ENCODE measurements at regions not wholly inside any gene's neighbourhood (a gene's known extent, or its start where the extent isn't known, plus 50 kb on each side); places are given as distances from the start of the nearest gene placed in this dataset.

- Mint-ChIP-seq H3K27ac (peak overlapping the region; percentile 76; the same call in 1 of the 2 replicates), H3K27me3 (ENCODE audit: low read depth) (peaks cover 10% of the 10 kb centered on the region), H3K36me3 (no peaks in the 10 kb centered on the region), H3K9me3 (no peaks in the 10 kb centered on the region), H3K4me1 (peaks cover 65% of the 10 kb centered on the region), H3K4me3 (peak overlapping the region; percentile 11; the same call in 1 of the 2 replicates)
- no peak for DNase-seq (ENCODE audit: low spot score)
- CTCF ChIA-PET, result interaction anchor here (0.6 to 0.8 kb wide), 2 partner anchors 11 to 366 kb away, joined by 3 to 4 read pairs; no protein-coding TSS in a partner anchor
- TF ChIP-seq NFE2L1 (CRISPR knock-in tag; IDR thresholded peaks at IDR 0.05) (no peak), ATF2 (CRISPR knock-in tag; IDR thresholded peaks at IDR 0.05; ENCODE audit: borderline replicate concordance, low read depth) (no peak), ATF3 (CRISPR knock-in tag; conservative IDR thresholded peaks at IDR 0.05) (no peak), IRF1 (CRISPR knock-in tag; IDR thresholded peaks at IDR 0.05) (no peak), ZNF263 (CRISPR knock-in tag; IDR thresholded peaks at IDR 0.05; ENCODE audit: low read depth) (no peak), JUN (CRISPR knock-in tag; IDR thresholded peaks at IDR 0.05) (no peak), NFYB (CRISPR knock-in tag; conservative IDR thresholded peaks at IDR 0.05; ENCODE audit: low read depth) (no peak), CBFB (CRISPR knock-in tag; IDR thresholded peaks at IDR 0.05; ENCODE audit: low read depth) (no peak), TP53 (CRISPR knock-in tag; IDR thresholded peaks at IDR 0.05) (no peak), MYBL2 (CRISPR knock-in tag; IDR thresholded peaks at IDR 0.05) (no peak), CREM (CRISPR knock-in tag; IDR thresholded peaks at IDR 0.05) (no peak), ZSCAN18 (CRISPR knock-in tag; IDR thresholded peaks at IDR 0.05) (no peak), ZNF232 (CRISPR knock-in tag; IDR thresholded peaks at IDR 0.05) (no peak), STAT6 (CRISPR knock-in tag; conservative IDR thresholded peaks at IDR 0.05; ENCODE audit: low read depth) (no peak), CREB1 (CRISPR knock-in tag; IDR thresholded peaks at IDR 0.05) (no peak), ARID4B (CRISPR knock-in tag; IDR thresholded peaks at IDR 0.05; ENCODE audit: borderline replicate concordance) (no peak), SMAD4 (CRISPR knock-in tag; IDR thresholded peaks at IDR 0.05) (no peak), ZNF416 (CRISPR knock-in tag; IDR thresholded peaks at IDR 0.05) (no peak), MLX (CRISPR knock-in tag; IDR thresholded peaks at IDR 0.05) (no peak), USF1 (CRISPR knock-in tag; IDR thresholded peaks at IDR 0.05) (no peak)
- ATAC-seq, result no peak
- POLR2A ChIA-PET, result interaction anchor here (1.8 kb wide), 1 partner anchor 23 kb away, joined by 5 read pairs; no protein-coding TSS in a partner anchor
Measured at GRCh38 chr18:24986666-24987302, 365.2 kb downstream of the ZNF521 start.

Data from WTC11 (cell line).